Spleen (tissue), 7 donors: ENCODE measurements at regions not wholly inside any gene's neighbourhood (a gene's known extent, or its start where the extent isn't known, plus 50 kb on each side); places are given as distances from the start of the nearest gene placed in this dataset.

Experiments
- POLR2A ChIP-seq, 3 donors: fragments of 450-650 bp; IDR thresholded peaks; one replicate each; pipeline ENCODE4 v1.5.1; 2017; ENCODE audit warnings: antibody characterized with exemption in 3 of 3, mild to moderate bottlenecking in 1 of 3
- POLR2AphosphoS5 ChIP-seq, 3 donors: sonication (generic); formaldehyde crosslinking; IDR thresholded peaks; one replicate each; pipeline ENCODE4 v1.5.1; 2017; ENCODE audit warnings: antibody characterized with exemption in 3 of 3
- TF ChIP-seq, protein P1 (sequence below), 11 experiments: fragments of 200-600 bp in 7 of 11; fragments of 450-650 bp in 4 of 11; sonication (generic) in 4 of 11; IDR thresholded peaks in 8 of 11; conservative IDR thresholded peaks in 3 of 11; 1 replicate in 7 of 11; 2 replicates in 4 of 11; pipeline versions ENCODE4 v1.4.0 to v1.8.0; 2016 to 2021; ENCODE audit warnings: antibody characterized with exemption in 11 of 11, inconsistent platforms in 4 of 11, mild to moderate bottlenecking in 1 of 11
- donor health status: DM: no; HTN: no; CAD: no; lungs with moderate emphysema.
- donor health status: DM: no; HTN: no; CAD: no.
- donor health status: DM: no; HTN: no; CAD: no.

DNA sequence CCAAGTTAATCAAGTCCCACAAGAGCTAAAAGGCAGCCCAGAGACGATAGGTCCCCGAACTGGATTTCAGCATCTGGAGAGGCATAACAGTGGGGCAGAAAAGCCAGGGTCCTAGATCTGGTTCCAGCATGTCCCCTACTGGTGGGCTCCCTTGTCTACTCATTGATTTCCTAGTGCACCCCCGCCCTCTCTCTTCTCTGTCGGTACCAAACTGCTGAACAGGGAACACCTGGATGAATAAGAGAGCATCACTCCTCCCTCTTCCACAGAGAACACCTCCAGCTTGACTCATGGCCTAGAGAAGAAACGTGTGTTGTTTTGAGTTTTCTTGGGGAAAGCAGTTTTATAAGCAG is 101.3 kb downstream of the FOXI3 start:
- TF ChIP-seq, protein P1, sequence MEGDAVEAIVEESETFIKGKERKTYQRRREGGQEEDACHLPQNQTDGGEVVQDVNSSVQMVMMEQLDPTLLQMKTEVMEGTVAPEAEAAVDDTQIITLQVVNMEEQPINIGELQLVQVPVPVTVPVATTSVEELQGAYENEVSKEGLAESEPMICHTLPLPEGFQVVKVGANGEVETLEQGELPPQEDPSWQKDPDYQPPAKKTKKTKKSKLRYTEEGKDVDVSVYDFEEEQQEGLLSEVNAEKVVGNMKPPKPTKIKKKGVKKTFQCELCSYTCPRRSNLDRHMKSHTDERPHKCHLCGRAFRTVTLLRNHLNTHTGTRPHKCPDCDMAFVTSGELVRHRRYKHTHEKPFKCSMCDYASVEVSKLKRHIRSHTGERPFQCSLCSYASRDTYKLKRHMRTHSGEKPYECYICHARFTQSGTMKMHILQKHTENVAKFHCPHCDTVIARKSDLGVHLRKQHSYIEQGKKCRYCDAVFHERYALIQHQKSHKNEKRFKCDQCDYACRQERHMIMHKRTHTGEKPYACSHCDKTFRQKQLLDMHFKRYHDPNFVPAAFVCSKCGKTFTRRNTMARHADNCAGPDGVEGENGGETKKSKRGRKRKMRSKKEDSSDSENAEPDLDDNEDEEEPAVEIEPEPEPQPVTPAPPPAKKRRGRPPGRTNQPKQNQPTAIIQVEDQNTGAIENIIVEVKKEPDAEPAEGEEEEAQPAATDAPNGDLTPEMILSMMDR (IDR thresholded peaks at IDR 0.05 in 8 of 11, conservative IDR thresholded peaks at IDR 0.05 in 3 of 11), result peak in 1 of 11 experiments; percentile 12
- no peak for TF ChIP-seq POLR2AphosphoS5 (IDR thresholded peaks at IDR 0.05)
- TF ChIP-seq POLR2A (IDR thresholded peaks at IDR 0.05), result no peak
